HepG2 (cell line): ENCODE measurements at regions not wholly inside any gene's neighbourhood (a gene's known extent, or its start where the extent isn't known, plus 50 kb on each side); places are given as distances from the start of the nearest gene placed in this dataset.
"Not testable (repeated sequence)": the region's sequence is repeated elsewhere in the genome, so short reads cannot be mapped to it uniquely, and the experiment has no call there.

ENCODE experiments used
- ATAC-seq: fragments of 200-7000 bp; cut with Tn5 transposase; 3 replicates; pipeline ENCODE4 v1.9.1; 2020; ENCODE audit warnings: mild to moderate bottlenecking, moderate library complexity
- BruUV-seq: library from RNA; stranded (reverse); fragments of 400-500 nt; replicated peaks from 2 replicates; lab custom pipeline; 2021; lab: Mats Ljungman, UMichigan
- CTCF ChIA-PET: fragments of 300-600 bp; formaldehyde crosslinking; extraction: SDS; loops from one replicate; lab custom pipeline; 2021; ENCODE audit warnings: low total read pairs, inconsistent platforms, low intra/inter-chr PET ratio; lab: Yijun Ruan, JAX
- POLR2A ChIA-PET: fragments of 350-600 bp; sonication (Branson Sonifier 250); formaldehyde crosslinking; loops from one replicate; lab custom pipeline; 2020; ENCODE audit warnings: antibody characterized with exemption, inconsistent platforms; lab: Yijun Ruan, JAX
- DNase-seq: peaks from one replicate; pipeline ENCODE4 v3.0.0-alpha.2; 2015; ENCODE audit warnings: low spot score
- FAIRE-seq: peaks from 3 replicates; lab custom pipeline; 2011; peaks lifted over from hg19 to GRCh38; lab: Jason Lieb, UNC
- H2AFZ ChIP-seq: one replicate; pipeline ENCODE4 v1.6.1; 2011; ENCODE audit warnings: low read length, inconsistent platforms
- H3K27ac ChIP-seq: fragments of 300-600 bp; 3 replicates; pipeline ENCODE4 v1.8.0; 2011; ENCODE audit warnings: mixed run types, mild to moderate bottlenecking, mixed read lengths, low read length, inconsistent platforms; ENCODE audit not compliant: insufficient read depth; ENCODE audit errors: extremely low read length
- H3K27me3 ChIP-seq, 2 experiments: fragments of 200-600 bp in 1 of 2; 2 replicates in 1 of 2; 3 replicates in 1 of 2; pipeline versions ENCODE4 v1.6.0 to v1.8.0; 2011; ENCODE audit warnings: low read length in 2 of 2, mild to moderate bottlenecking in 2 of 2, moderate library complexity in 2 of 2, inconsistent platforms in 1 of 2; ENCODE audit not compliant: insufficient read depth in 2 of 2, control insufficient read depth in 1 of 2
- H3K36me3 ChIP-seq, 2 experiments: fragments of 200-600 bp in 1 of 2; replicated peaks in 1 of 2; 2 replicates in 1 of 2; 3 replicates in 1 of 2; pipeline versions ENCODE4 v1.5.1 to v1.8.0; 2011; ENCODE audit warnings: low read length in 2 of 2, inconsistent platforms in 1 of 2; ENCODE audit not compliant: insufficient read depth in 2 of 2, control insufficient read depth in 1 of 2
- H3K4me1 ChIP-seq: 2 replicates; pipeline ENCODE4 v1.5.1; 2012; ENCODE audit warnings: low read length, inconsistent platforms; ENCODE audit not compliant: insufficient read depth
- H3K4me2 ChIP-seq: 2 replicates; pipeline ENCODE4 v1.6.0; 2011; ENCODE audit warnings: low read depth, low read length, inconsistent platforms
- H3K4me3 ChIP-seq, 3 experiments: fragments of 200-600 bp in 1 of 3; sonication (generic), shearing (Covaris generic) in 1 of 3; replicated peaks in 1 of 3; 2 replicates each; pipeline ENCODE4 v1.5.1; 2011 to 2016; ENCODE audit warnings: low read length in 3 of 3, inconsistent platforms in 2 of 3, low read depth in 2 of 3, mild to moderate bottlenecking in 2 of 3, control low read depth in 1 of 3, mixed read lengths in 1 of 3; ENCODE audit not compliant: insufficient read depth in 1 of 3
- H3K79me2 ChIP-seq: one replicate; pipeline ENCODE4 v1.6.1; 2011; ENCODE audit warnings: low read length, inconsistent platforms; ENCODE audit not compliant: insufficient read depth
- H3K9ac ChIP-seq: 2 replicates; pipeline ENCODE4 v1.6.0; 2011; ENCODE audit warnings: mild to moderate bottlenecking, low read depth, low read length, inconsistent platforms; ENCODE audit not compliant: insufficient read depth
- H3K9me3 ChIP-seq: 2 replicates; pipeline ENCODE4 v1.5.1; 2012; ENCODE audit warnings: mild to moderate bottlenecking, low read length
- H4K20me1 ChIP-seq: 2 replicates; pipeline ENCODE4 v1.6.0; 2011; ENCODE audit warnings: inconsistent platforms, mild to moderate bottlenecking, low read length, moderate library complexity; ENCODE audit not compliant: insufficient read depth
- CEBPG ChIP-seq: IDR thresholded peaks from 2 replicates; pipeline ENCODE4 v1.6.1; 2016
- RELA ChIP-seq: sonication (generic); formaldehyde crosslinking; IDR thresholded peaks from 2 replicates; pipeline ENCODE4 v1.4.0; 2020; ENCODE audit warnings: missing genetic modification reagents
- ZNF280B ChIP-seq: sonication (generic); formaldehyde crosslinking; IDR thresholded peaks from 2 replicates; pipeline ENCODE4 v1.5.0; 2020; ENCODE audit warnings: missing genetic modification reagents, mild to moderate bottlenecking, borderline replicate concordance
- WGBS: methylation state at CpG from one replicate; pipeline ENCODE4 v1.1.6; 2017; ENCODE audit warnings: low lambda C conversion rate; 5-methylcytosine and 5-hydroxymethylcytosine counted together
- in situ Hi-C: cut with HindIII; loops from 2 replicates; pipeline ENCODE4 v1.10.0; 2017; ENCODE audit warnings: low pct_unique_long_range_greater_than_20kb; ENCODE audit not compliant: extremely low pct_ligation_motif_present
- intact Hi-C: fragments of 100-400 bp; cut with micrococcal nuclease; formaldehyde crosslinking; loops from one replicate; pipeline ENCODE4 v1.10.0; 2022; ENCODE audit not compliant: unreplicated experiment
- TF ChIP-seq, protein P1 (sequence below): sonication (generic); formaldehyde crosslinking; IDR thresholded peaks from 2 replicates; pipeline ENCODE4 v1.4.0; 2020; ENCODE audit warnings: mild to moderate bottlenecking, missing genetic modification reagents
- TF ChIP-seq, protein P2 (sequence below): sonication (generic); formaldehyde crosslinking; IDR thresholded peaks from 2 replicates; pipeline ENCODE4 v1.5.1; 2020; ENCODE audit warnings: mild to moderate bottlenecking, missing genetic modification reagents

- no peak for TF ChIP-seq RELA (CRISPR knock-in tag)
- no peak for TF ChIP-seq ZNF280B
These were observed 219.6 kb upstream of the RBBP8 start (continued) for GRCh38 chr18:22713511-22713910.

- H3K79me2 ChIP-seq, DNase-seq, CTCF ChIA-PET, intact Hi-C loops, H3K9me3 ChIP-seq, H3K27me3 ChIP-seq, H4K20me1 ChIP-seq, H3K27ac ChIP-seq, H3K36me3 ChIP-seq, POLR2A ChIA-PET, H2AFZ ChIP-seq, H3K4me3 ChIP-seq, H3K4me1 ChIP-seq, H3K9ac ChIP-seq, BruUV-seq, FAIRE-seq, H3K4me2 ChIP-seq, in situ Hi-C loops, ATAC-seq: not testable (repeated sequence)
- WGBS, result 73% methylated on average over 7 of the region's 7 CpGs
These were observed 215.6 kb upstream of the RBBP8 start for GRCh38 chr18:22717536-22717935.

DNA sequence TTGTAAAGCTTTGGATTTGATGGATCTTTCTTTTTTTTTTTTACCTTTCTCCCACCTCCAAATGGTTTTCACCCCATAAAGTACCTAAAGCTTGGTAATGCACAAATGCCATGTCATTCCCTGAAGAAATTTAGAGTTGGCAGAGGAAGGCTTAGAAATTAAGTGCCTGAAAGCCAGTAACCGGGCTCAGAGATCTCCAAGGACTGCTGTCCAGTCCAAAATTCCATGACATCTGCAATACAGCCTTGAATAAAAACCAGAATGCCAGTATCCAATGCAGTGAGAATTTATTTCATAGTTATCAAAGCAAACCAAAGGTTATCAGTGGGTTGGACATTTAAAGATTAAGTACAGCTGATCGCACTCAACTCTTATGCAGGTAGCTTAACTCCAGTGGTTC is 209.9 kb upstream of the RBBP8 start:
- WGBS, result 49% methylated on average over 2 of the region's 2 CpGs
- ChIA-PET POLR2A (no interaction called here), CTCF (no interaction called here)
- Histone ChIP-seq H3K4me2 (no peak overlapping the region), H3K27me3 (no peaks in the 10 kb centered on the region), H3K79me2 (no peaks in the 10 kb centered on the region), H3K4me1 (peaks cover 3% of the 10 kb centered on the region; the same call in 1 of the 2 replicates), H2AFZ (no peak overlapping the region), H4K20me1 (no peaks in the 10 kb centered on the region), H3K9me3 (no peaks in the 10 kb centered on the region), H3K4me3 (no peak overlapping the region), H3K36me3 (no peaks in the 10 kb centered on the region), H3K9ac (no peak overlapping the region), H3K27ac (no peak overlapping the region)
- no peak for FAIRE-seq
- ATAC-seq, result no peak
- DNase-seq, result no peak
- in situ Hi-C loops, result no loop called here
- BruUV-seq, result no TSS peak
- intact Hi-C loops, result no loop called here
- no peak for TF ChIP-seq CEBPG (CRISPR knock-in tag)
- TF ChIP-seq, protein P1, sequence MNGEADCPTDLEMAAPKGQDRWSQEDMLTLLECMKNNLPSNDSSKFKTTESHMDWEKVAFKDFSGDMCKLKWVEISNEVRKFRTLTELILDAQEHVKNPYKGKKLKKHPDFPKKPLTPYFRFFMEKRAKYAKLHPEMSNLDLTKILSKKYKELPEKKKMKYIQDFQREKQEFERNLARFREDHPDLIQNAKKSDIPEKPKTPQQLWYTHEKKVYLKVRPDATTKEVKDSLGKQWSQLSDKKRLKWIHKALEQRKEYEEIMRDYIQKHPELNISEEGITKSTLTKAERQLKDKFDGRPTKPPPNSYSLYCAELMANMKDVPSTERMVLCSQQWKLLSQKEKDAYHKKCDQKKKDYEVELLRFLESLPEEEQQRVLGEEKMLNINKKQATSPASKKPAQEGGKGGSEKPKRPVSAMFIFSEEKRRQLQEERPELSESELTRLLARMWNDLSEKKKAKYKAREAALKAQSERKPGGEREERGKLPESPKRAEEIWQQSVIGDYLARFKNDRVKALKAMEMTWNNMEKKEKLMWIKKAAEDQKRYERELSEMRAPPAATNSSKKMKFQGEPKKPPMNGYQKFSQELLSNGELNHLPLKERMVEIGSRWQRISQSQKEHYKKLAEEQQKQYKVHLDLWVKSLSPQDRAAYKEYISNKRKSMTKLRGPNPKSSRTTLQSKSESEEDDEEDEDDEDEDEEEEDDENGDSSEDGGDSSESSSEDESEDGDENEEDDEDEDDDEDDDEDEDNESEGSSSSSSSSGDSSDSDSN, result no peak
- TF ChIP-seq, protein P2, sequence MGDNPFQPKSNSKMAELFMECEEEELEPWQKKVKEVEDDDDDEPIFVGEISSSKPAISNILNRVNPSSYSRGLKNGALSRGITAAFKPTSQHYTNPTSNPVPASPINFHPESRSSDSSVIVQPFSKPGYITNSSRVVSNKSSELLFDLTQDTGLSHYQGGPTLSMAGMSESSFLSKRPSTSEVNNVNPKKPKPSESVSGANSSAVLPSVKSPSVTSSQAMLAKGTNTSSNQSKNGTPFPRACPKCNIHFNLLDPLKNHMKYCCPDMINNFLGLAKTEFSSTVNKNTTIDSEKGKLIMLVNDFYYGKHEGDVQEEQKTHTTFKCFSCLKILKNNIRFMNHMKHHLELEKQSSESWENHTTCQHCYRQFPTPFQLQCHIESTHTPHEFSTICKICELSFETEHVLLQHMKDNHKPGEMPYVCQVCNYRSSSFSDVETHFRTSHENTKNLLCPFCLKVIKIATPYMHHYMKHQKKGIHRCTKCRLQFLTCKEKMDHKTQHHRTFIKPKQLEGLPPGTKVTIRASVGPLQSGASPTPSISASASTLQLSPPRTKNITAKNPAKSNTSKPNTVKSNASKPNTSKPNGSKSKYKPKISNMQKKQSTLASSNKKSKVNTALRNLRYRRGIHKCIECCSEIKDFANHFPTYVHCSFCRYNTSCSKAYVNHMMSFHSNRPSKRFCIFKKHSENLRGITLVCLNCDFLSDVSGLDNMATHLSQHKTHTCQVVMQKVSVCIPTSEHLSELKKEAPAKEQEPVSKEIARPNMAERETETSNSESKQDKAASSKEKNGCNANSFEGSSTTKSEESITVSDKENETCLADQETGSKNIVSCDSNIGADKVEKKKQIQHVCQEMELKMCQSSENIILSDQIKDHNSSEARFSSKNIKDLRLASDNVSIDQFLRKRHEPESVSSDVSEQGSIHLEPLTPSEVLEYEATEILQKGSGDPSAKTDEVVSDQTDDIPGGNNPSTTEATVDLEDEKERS (CRISPR knock-in tag), result no peak
